HUES64 (cell line): ENCODE measurements at regions not wholly inside any gene's neighbourhood (a gene's known extent, or its start where the extent isn't known, plus 50 kb on each side); places are given as distances from the start of the nearest gene placed in this dataset.

ENCODE experiments used
- H3K27ac ChIP-seq: 2 replicates; pipeline ENCODE4 v1.7.0; 2013; ENCODE audit warnings: low read depth, low read length, inconsistent platforms
- H3K27me3 ChIP-seq: 2 replicates; pipeline ENCODE4 v1.6.1; 2013; ENCODE audit warnings: mild to moderate bottlenecking, low read length; ENCODE audit not compliant: insufficient read depth
- H3K36me3 ChIP-seq: 2 replicates; pipeline ENCODE4 v1.6.1; 2013; ENCODE audit warnings: mild to moderate bottlenecking, low read length; ENCODE audit not compliant: insufficient read depth
- H3K4me1 ChIP-seq: 2 replicates; pipeline ENCODE4 v1.6.1; 2013; ENCODE audit warnings: mild to moderate bottlenecking, low read length, moderate library complexity; ENCODE audit not compliant: insufficient read depth
- H3K4me3 ChIP-seq: 2 replicates; pipeline ENCODE4 v1.5.1; 2013; ENCODE audit warnings: mild to moderate bottlenecking, low read length, moderate library complexity
- H3K9ac ChIP-seq: 2 replicates; pipeline ENCODE4 v1.6.1; 2013; ENCODE audit warnings: mild to moderate bottlenecking, low read depth, low read length
- H3K9me3 ChIP-seq: 2 replicates; pipeline ENCODE4 v1.6.1; 2013; ENCODE audit warnings: low read depth, low read length; ENCODE audit not compliant: insufficient read depth
- WGBS: fragments of 150-250, 120-280 bp; methylation state at CpG from one replicate; pipeline ENCODE4 v1.1.7; 2013; ENCODE audit warnings: missing lambda C conversion rate; 5-methylcytosine and 5-hydroxymethylcytosine counted together

DNA sequence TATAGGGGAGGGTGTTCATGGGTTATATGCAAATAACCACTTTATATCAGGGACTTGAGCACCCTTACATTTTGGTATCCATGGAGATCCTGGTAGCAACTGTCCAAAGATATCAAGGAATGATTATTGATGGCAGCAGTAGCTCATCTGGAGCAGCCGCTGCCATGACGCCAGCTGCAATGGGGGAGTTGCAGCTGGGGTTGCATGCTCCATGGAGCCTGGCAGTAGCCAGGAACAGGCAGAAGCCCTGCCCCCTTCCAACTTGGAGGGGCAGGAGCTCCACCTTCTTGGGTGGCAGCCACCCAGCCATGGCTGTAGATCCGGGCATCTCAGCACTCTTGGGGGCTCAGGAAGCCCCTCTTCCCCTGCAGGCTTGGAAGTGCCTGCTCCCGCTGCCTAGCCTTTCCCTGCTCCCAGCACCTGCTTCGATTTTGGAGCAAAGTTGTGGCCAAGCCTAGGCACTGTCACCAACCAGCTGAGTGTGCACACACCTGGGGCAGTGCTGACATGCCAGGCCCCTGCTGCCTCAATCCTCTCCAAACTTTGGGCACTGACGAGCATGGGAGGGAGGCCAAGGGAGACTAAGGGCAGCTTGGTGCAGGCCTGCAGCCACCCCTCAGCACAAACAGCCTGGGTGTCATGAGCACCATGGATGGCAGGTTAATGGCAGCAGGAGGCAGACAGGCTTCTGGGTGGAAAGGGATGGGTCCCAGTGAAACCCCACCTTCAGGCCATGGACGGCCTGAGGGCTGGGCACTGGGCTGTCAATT is 235.6 kb upstream of the CSNK1A1L start:
- H3K27ac ChIP-seq: no peak overlapping the region
- H3K4me1 ChIP-seq: no peaks in the 10 kb centered on the region
- H3K27me3 ChIP-seq: no peaks in the 10 kb centered on the region
- no peak overlapping the region for H3K9ac ChIP-seq
- 76% methylated on average over 7 of the region's 7 CpGs for WGBS
- H3K9me3 ChIP-seq: no peaks in the 10 kb centered on the region
- H3K36me3 ChIP-seq: no peaks in the 10 kb centered on the region
- no peak overlapping the region for H3K4me3 ChIP-seq

- no peaks in the 10 kb centered on the region for H3K9me3 ChIP-seq
- no peaks in the 10 kb centered on the region for H3K27me3 ChIP-seq
- no peak overlapping the region for H3K4me3 ChIP-seq
- no peak overlapping the region for H3K9ac ChIP-seq
- no peaks in the 10 kb centered on the region for H3K36me3 ChIP-seq
- H3K27ac ChIP-seq: no peak overlapping the region
- H3K4me1 ChIP-seq: no peaks in the 10 kb centered on the region
- 78% methylated on average over 2 of the region's 2 CpGs for WGBS
Observed at GRCh38 chr13:37339386-37339735, 233.9 kb upstream of the CSNK1A1L start.

DNA sequence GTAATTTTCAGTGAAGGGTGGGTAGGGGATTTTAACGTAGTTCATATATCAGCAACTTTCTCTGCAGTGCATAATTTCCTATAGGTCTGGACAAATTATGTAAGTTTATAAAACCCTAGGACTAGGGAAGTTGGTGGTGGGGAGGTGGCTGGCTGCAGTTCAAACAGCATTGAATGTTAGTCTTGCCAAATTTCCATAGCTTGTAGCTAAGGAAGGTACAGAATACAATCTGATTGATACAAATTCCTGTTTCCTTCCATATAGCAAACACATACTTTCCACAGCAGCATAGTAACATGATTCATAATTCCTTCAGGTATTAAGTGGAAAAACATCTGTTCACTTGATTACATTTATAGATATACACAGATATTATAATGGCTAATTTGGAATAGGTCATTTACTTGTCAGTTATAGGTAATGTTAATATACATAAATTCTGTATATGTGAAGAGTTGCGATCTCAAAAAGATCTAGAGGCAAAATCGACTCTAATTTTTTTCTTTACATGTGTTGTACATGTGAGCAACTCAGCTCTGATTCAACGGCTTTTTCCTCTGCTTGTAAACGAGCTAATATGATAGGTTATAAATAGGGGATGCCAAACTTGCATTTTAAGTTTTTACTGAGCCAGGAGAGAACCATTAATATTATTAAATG is 233.4 kb upstream of the CSNK1A1L start:
- Histone ChIP-seq H3K9ac (no peak overlapping the region), H3K9me3 (no peaks in the 10 kb centered on the region), H3K27me3 (no peaks in the 10 kb centered on the region), H3K27ac (no peak overlapping the region), H3K36me3 (no peaks in the 10 kb centered on the region), H3K4me1 (peaks cover under 1% of the 10 kb centered on the region; the same call in 1 of the 2 replicates), H3K4me3 (no peak overlapping the region)
- 77% methylated on average over 5 of the region's 5 CpGs for WGBS

DNA sequence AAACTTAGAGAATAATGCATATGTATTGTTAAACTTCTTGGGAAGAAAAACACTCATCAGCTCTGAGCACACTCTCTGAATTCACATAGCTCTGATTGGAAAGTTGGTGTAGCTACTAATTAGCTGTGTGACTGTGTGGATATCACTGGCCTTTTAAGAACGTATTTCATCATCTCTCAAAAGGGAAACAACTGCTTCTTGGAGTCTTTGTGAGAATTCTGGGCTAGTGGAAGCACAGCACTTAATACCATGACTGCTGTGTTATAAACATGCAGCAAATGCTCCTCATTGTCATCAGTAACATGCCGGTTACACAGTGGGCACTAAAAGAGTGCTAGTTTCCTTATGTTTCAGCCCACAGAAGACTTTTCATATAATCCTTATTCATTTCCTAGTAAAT is 220.9 kb upstream of the CSNK1A1L start:
- H3K4me1 ChIP-seq: no peaks in the 10 kb centered on the region
- H3K27me3 ChIP-seq: no peaks in the 10 kb centered on the region
- no peak overlapping the region for H3K9ac ChIP-seq
- no peak overlapping the region for H3K4me3 ChIP-seq
- H3K9me3 ChIP-seq: peaks cover 6% of the 10 kb centered on the region
- H3K27ac ChIP-seq: no peak overlapping the region
- no peaks in the 10 kb centered on the region for H3K36me3 ChIP-seq
- WGBS: 95% methylated on average over 2 of the region's 2 CpGs

- no peak overlapping the region for H3K27ac ChIP-seq
- H3K4me3 ChIP-seq: no peak overlapping the region
- H3K36me3 ChIP-seq: no peaks in the 10 kb centered on the region
- H3K9me3 ChIP-seq: 0 out of 2 replicates have a peak, but pooled peaks cover 5% of the 10 kb centered on the region
- no peak overlapping the region for H3K9ac ChIP-seq
- H3K27me3 ChIP-seq: no peaks in the 10 kb centered on the region
- no peaks in the 10 kb centered on the region for H3K4me1 ChIP-seq
Observed at GRCh38 chr13:37319031-37319443, 213.6 kb upstream of the CSNK1A1L start.

DNA sequence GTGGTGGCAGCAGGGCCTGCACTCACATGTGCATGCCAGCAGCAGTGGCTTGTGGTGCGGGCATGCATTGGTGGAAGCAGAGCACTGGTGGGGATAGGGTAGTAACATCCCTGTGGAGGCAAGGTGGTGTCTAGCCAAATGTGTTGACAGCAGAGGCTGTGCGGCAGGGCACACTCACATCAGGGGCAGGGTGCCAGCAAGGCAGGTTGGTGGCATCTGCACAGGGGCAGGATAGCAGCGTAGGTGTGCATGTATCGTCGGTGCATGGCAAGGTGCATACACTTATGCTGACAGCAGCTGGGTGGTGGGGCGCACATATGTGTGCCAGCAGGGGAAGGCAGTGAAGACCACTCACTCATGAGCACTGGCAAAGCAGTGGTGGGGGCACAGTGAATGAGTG is 211.5 kb upstream of the CSNK1A1L start:
- Histone ChIP-seq H3K4me1 (no peaks in the 10 kb centered on the region), H3K36me3 (no peaks in the 10 kb centered on the region), H3K9me3 (0 out of 2 replicates have a peak, but pooled peaks cover 5% of the 10 kb centered on the region), H3K27me3 (no peaks in the 10 kb centered on the region), H3K27ac (no peak overlapping the region), H3K4me3 (no peak overlapping the region), H3K9ac (no peak overlapping the region)
- 87% methylated on average over 6 of the region's 6 CpGs for WGBS

DNA sequence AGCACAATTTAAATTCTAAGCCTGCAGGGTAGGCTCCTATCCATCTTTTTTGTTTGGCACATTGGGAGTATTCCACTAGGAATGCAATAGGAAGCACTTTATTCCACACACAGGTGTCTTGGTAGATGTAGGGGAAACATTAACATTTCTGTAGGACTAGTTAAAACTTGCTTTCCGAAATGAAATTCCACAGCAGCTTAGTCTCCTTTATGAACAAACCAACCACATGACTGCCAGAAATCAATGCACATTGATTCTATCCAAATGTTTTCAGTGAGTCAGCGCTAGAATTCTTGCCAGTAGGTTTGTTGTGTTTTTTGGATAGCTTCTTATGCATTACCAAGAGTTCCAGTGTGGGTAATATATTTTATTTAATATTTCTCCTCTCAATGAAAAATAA is 207.9 kb upstream of the CSNK1A1L start:
- Histone ChIP-seq H3K27ac (no peak overlapping the region), H3K9ac (no peak overlapping the region), H3K4me1 (no peaks in the 10 kb centered on the region), H3K4me3 (no peak overlapping the region), H3K9me3 (no peaks in the 10 kb centered on the region), H3K36me3 (no peaks in the 10 kb centered on the region), H3K27me3 (no peaks in the 10 kb centered on the region)
- WGBS: 100% methylated on average over 1 of the region's 2 CpGs

DNA sequence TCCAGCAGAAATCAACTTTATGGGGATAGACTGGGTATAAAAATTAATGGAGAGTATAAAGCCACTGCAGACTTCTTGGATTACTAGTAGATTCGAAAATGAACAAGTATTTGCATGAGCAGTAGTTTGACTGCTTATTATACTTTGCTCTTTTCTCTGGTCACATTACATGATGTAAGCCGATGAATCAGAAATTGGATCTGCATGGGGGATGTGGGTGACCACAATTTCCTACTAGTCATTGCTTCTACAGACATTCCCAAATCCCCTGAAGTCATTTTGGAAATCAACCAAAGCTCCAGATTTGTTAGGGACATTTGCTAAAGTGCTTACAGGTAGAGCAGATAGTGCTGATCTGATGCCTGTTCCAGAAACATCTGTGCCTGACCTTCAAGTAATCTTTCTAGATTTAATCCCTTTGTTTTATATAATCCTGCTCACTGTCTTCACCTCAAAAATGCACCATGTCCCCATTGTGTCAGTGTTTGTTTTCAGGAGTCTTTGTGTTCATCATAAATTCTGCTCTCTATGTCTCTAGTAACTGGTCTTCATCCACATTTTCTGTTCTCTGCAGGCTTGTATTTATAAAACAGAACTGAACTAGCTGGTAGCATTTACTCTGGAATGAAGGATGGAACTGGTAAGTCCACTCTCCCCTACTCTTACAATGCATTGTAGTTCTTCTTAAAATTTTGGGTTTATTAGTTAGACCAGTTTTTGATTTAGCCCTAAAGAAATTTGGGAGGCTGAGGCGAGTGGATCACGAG is 201.5 kb upstream of the CSNK1A1L start:
- no peaks in the 10 kb centered on the region for H3K9me3 ChIP-seq
- no peak overlapping the region for H3K4me3 ChIP-seq
- WGBS: 95% methylated on average over 4 of the region's 4 CpGs
- no peak overlapping the region for H3K27ac ChIP-seq
- H3K4me1 ChIP-seq: 0 out of 2 replicates have a peak, but pooled peaks cover 4% of the 10 kb centered on the region
- H3K36me3 ChIP-seq: no peaks in the 10 kb centered on the region
- no peak overlapping the region for H3K9ac ChIP-seq
- H3K27me3 ChIP-seq: no peaks in the 10 kb centered on the region

DNA sequence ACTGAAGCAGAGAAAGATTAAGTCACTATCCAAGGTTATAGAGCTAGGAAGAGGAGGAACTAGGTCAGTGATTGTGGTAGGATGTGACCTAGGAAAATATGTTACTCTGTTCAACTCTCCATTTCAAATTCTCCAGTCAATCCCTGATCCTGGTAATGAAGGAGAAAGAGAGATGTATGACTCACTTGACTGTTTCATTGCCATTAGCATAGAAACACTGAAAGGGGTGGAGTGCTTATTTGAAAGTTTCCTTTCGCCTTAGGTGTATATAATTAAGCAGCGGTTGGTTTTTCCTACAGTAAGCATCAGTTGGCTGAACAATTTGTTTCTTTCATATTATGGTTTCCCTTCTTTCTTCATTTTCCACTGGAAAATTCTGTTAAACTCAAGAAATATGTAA is 198.1 kb upstream of the CSNK1A1L start:
- Histone ChIP-seq H3K36me3 (no peaks in the 10 kb centered on the region), H3K27ac (no peak overlapping the region), H3K27me3 (no peaks in the 10 kb centered on the region), H3K9ac (no peak overlapping the region), H3K4me3 (no peak overlapping the region), H3K9me3 (no peaks in the 10 kb centered on the region), H3K4me1 (0 out of 2 replicates have a peak, but pooled peaks cover 4% of the 10 kb centered on the region)
- 83% methylated on average over 2 of the region's 2 CpGs for WGBS

- 93% methylated on average over 1 of the region's 1 CpG for WGBS
- Histone ChIP-seq H3K9me3 (no peaks in the 10 kb centered on the region), H3K9ac (no peak overlapping the region), H3K4me1 (0 out of 2 replicates have a peak, but pooled peaks cover 4% of the 10 kb centered on the region), H3K27ac (no peak overlapping the region), H3K27me3 (no peaks in the 10 kb centered on the region), H3K4me3 (no peak overlapping the region), H3K36me3 (no peaks in the 10 kb centered on the region)
Observed at GRCh38 chr13:37302686-37303085, 197.2 kb upstream of the CSNK1A1L start.

- Histone ChIP-seq H3K27me3 (no peaks in the 10 kb centered on the region), H3K9ac (no peak overlapping the region), H3K27ac (no peak overlapping the region), H3K36me3 (no peaks in the 10 kb centered on the region), H3K9me3 (no peaks in the 10 kb centered on the region), H3K4me1 (no peaks in the 10 kb centered on the region), H3K4me3 (no peak overlapping the region)
- WGBS: 96% methylated on average over 3 of the region's 3 CpGs
Observed at GRCh38 chr13:37295573-37295972, 190.1 kb upstream of the CSNK1A1L start.
